ENCODE measurements at regions not wholly inside any gene's neighbourhood (a gene's known extent, or its start where the extent isn't known, plus 50 kb on each side); places are given as distances from the start of the nearest gene placed in this dataset.
A peak's percentile ranks its signal among the peaks of the same experiment; 100 is the strongest.

DNA sequence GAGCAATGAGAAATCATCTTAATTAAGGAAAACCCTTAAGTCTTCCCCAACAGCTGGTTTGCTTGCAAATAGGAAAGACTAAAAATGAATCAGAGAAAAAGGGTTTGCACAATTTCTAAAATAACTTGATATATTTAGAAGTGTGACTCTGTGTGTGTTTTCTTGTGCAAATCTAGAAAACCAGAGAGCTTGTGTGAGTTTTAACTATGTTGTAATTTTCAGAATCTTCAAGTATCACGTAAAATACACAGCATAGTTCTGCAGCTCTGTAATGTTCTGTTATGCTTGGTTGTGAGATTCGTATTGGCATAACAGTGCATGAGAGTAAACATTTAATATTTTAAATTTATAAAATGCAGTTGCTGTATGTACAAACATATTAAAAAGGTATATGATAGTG lies 74.7 kb upstream of the GAP43 start:
- DNase-seq, result no peak

DNA sequence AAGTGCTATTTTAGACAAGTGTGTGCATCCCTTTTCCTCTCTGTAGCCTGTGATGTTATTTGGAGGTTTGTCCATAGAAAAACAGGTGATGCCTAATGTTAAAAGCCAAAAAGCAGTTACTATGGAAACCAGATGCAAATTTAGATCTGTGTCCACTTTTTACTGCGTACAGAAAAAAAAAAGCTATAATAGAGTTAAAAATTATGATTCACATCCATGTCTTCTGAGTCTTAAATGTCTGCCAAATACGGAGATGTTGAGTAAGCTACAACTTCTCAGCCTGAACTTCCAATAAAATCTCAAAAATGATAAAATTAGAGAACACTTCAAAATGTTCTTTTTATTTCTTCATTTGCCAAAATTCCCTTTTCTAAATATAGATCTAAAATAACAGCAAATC lies 74.2 kb upstream of the GAP43 start:
- DNase-seq, result no peak

- DNase-seq, result no peak
Measured at GRCh38 chr3:115550285-115550761, 73.0 kb upstream of the GAP43 start.

- peak in 1 of 2 experiments; percentile 33 for DNase-seq
Measured at GRCh38 chr3:115551016-115551415, 72.3 kb upstream of the GAP43 start.

GRCh38 chr3:115552007-115552406 lies 71.3 kb upstream of the GAP43 start:
- no peak for DNase-seq

DNA sequence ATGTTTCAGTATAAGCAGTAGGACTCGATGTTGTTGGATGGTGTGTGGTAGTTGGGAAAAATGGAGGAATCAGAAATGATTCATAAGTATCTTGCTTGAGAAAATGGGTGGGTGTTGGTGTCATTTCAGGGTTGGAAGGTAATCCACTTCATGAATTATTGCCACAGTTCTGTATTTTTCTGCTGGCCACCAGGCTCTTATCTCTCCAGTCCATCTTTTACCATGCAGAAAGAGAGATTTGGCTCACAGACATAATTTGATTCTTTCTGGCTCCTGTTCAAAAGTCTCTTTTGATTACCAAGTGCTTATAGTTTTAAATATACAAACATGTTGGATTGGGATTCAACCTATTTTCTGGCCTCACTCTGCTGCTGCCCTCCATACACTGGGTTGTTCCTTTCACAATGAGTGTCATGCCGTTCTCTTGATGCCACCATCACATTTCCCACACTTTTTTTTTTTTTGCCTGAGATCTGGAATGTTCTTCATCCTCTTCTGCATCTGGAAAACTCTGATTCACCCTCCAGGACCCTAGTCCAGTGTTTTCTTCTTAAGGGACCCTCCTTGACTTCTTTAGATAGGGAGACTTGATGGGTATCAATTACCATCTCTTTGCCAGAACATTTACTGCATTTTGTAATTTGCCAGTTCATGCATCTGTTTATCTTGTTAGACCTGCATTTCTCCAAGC lies 69.4 kb upstream of the GAP43 start:
- DNase-seq, result no peak

GRCh38 chr3:115554487-115554807 lies 68.9 kb upstream of the GAP43 start:
- DNase-seq, result no peak

- DNase-seq, result no peak
Measured at GRCh38 chr3:115562636-115563267, 60.6 kb upstream of the GAP43 start.

DNA sequence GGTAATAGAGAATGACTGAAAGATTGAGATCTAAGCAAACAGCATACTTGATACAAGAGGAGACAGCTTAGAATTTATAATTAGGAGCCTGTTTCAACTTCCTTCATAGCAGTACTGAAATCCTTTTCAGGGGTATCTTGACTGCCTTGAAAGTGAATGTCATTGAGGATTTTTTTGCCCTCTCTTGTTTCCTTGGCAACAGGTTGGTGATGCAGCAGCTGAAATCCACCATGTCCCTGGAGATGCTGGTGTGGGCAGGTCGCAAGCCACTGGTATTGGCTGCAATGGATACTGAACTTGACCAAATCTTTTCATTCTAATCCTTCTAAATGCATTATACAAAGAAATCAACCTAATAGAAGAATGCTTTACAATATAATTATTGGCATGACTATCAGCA lies 59.3 kb upstream of the GAP43 start:
- DNase-seq, result no peak

DNA sequence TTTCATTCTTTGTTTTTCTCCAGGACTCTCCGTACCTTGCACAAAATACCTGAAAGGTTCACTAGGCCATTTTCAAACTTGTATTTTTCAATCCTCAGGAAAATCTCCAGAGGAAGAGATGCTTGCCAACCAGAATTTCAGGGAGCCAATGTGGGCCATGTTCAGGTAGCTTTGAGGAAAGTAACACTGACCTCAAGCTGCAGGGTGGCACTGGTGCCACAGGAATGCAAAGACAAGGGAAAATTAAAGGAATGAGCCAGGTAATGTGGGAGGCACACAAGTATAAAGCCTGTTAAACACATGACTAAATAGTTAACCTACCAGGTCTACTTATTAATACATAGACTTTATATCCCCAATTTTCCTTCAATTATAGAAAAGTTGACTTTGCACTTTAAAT lies 51.9 kb upstream of the GAP43 start:
- no peak for DNase-seq
